Gastroesophageal sphincter (tissue), 3 donors: ENCODE measurements at regions not wholly inside any gene's neighbourhood (a gene's known extent, or its start where the extent isn't known, plus 50 kb on each side); places are given as distances from the start of the nearest gene placed in this dataset.

Source experiments
- EP300 ChIP-seq: sonication (generic); formaldehyde crosslinking; IDR thresholded peaks from one replicate; pipeline ENCODE4 v1.6.1; 2017; ENCODE audit warnings: antibody characterized with exemption, mild to moderate bottlenecking
- TF ChIP-seq, protein P1 (sequence below), 4 experiments: fragments of 200-600 bp in 2 of 4; fragments of 450-650 bp in 2 of 4; sonication (generic) in 1 of 4; IDR thresholded peaks; one replicate each; pipeline ENCODE4 v1.5.1; 2017 to 2019; ENCODE audit warnings: antibody characterized with exemption in 4 of 4, mild to moderate bottlenecking in 2 of 4, moderate library complexity in 2 of 4

DNA sequence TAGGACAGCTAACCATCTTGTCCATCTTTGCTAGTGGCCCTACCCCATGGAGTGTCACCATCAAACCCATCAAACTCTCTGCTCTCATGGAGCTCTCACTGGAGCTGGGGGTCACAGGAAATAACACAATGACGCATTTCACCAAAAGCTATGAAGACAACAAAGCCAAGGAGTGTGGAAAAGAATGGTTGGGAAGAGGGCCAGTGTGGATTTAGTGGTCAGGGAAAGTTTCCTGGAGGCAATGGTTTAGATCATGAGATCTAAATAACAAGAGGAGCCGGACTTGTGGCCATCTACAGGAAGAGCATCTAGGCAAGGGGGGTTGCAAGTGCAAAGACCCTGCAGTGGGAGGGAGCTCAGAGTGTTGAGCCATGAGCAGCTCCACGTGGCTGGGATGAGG is 189.5 kb downstream of the BMP7 start:
- TF ChIP-seq, protein P1, sequence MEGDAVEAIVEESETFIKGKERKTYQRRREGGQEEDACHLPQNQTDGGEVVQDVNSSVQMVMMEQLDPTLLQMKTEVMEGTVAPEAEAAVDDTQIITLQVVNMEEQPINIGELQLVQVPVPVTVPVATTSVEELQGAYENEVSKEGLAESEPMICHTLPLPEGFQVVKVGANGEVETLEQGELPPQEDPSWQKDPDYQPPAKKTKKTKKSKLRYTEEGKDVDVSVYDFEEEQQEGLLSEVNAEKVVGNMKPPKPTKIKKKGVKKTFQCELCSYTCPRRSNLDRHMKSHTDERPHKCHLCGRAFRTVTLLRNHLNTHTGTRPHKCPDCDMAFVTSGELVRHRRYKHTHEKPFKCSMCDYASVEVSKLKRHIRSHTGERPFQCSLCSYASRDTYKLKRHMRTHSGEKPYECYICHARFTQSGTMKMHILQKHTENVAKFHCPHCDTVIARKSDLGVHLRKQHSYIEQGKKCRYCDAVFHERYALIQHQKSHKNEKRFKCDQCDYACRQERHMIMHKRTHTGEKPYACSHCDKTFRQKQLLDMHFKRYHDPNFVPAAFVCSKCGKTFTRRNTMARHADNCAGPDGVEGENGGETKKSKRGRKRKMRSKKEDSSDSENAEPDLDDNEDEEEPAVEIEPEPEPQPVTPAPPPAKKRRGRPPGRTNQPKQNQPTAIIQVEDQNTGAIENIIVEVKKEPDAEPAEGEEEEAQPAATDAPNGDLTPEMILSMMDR (IDR thresholded peaks at IDR 0.05), result no peak
- TF ChIP-seq EP300, result no peak
